OCI-LY3 (cell line): ENCODE measurements at regions not wholly inside any gene's neighbourhood (a gene's known extent, or its start where the extent isn't known, plus 50 kb on each side); places are given as distances from the start of the nearest gene placed in this dataset.

Source experiments
- H2AFZ ChIP-seq: fragments of 200-600, 300-600 bp; shearing (Covaris generic); 2 replicates; pipeline ENCODE4 v1.6.0; 2014; ENCODE audit warnings: antibody characterized with exemption, low read depth, low read length
- H3K27ac ChIP-seq: fragments of 200-600, 300-600 bp; sonication (generic); 2 replicates; pipeline ENCODE4 v1.5.1; 2014; ENCODE audit warnings: mild to moderate bottlenecking, low read length, moderate library complexity, mixed read lengths
- H3K27me3 ChIP-seq: fragments of 200-600, 300-600 bp; sonication (generic); 2 replicates; pipeline ENCODE4 v1.6.1; 2014; ENCODE audit warnings: low read depth, low read length, mixed read lengths
- H3K36me3 ChIP-seq: fragments of 200-600, 300-600 bp; sonication (generic); replicated peaks from 2 replicates; pipeline ENCODE3; 2014; ENCODE audit warnings: low read depth, low read length, mixed read lengths
- H3K4me1 ChIP-seq: fragments of 300-600, 200-600 bp; sonication (generic); 2 replicates; pipeline ENCODE4 v1.6.1; 2014; ENCODE audit warnings: low read length, mixed read lengths
- H3K4me2 ChIP-seq: fragments of 200-600, 300-600 bp; sonication (generic); 2 replicates; pipeline ENCODE4 v1.6.1; 2014; ENCODE audit warnings: low read length, mixed read lengths
- H3K4me3 ChIP-seq: fragments of 300-600, 200-600 bp; sonication (generic); 2 replicates; pipeline ENCODE4 v1.5.1; 2014; ENCODE audit warnings: antibody characterized with exemption, mild to moderate bottlenecking, low read length, moderate library complexity
- H3K79me2 ChIP-seq: fragments of 300-600, 200-600 bp; shearing (Covaris generic); 2 replicates; pipeline ENCODE4 v1.6.1; 2014; ENCODE audit warnings: mild to moderate bottlenecking, low read length, mixed read lengths
- H3K9ac ChIP-seq: fragments of 300-600, 200-600 bp; shearing (Covaris generic); 2 replicates; pipeline ENCODE4 v1.6.0; 2014; ENCODE audit warnings: mild to moderate bottlenecking, low read length, moderate library complexity
- H3K9me3 ChIP-seq: fragments of 200-600, 300-600 bp; shearing (Covaris generic); 2 replicates; pipeline ENCODE4 v1.6.1; 2014; ENCODE audit warnings: low read length, mixed read lengths; ENCODE audit not compliant: insufficient read depth
- H4K20me1 ChIP-seq: fragments of 200-600, 300-600 bp; sonication (generic); 2 replicates; pipeline ENCODE4 v1.6.1; 2016; ENCODE audit warnings: low read length, mixed read lengths; ENCODE audit not compliant: insufficient read depth
- EZH2phosphoT487 ChIP-seq: fragments of 200-600 bp; shearing (Covaris generic); IDR thresholded peaks from 2 replicates; pipeline ENCODE4 v1.6.1; 2018; ENCODE audit warnings: antibody characterized with exemption, mixed run types, low read depth
- TF ChIP-seq, protein P1 (sequence below): fragments of 200-600, 300-600 bp; sonication (generic); IDR thresholded peaks from 2 replicates; pipeline ENCODE4 v1.5.1; 2014; ENCODE audit warnings: antibody characterized with exemption, low read length, low read depth

DNA sequence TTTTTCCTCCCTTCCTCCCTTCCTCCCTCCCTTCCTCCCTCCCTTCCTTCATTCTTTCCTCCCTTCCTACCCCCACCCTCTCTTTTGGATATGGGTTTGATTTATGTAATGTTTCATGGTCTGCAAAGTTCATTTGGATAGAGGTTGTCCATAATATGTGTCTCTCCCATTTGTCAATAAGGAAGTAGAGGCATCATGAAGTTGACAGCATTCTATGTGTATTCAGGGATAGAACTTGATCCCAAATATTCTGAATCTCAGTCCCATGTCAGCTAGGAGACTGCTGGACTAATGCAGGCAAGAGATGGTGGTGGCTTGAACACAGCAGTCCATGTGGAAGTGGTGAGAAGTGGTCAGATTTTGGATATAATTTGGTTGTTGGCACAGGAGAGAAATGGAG, 90.7 kb upstream of the SLC6A6 start:
- Histone ChIP-seq H3K4me2 (no peak overlapping the region), H2AFZ (no peak overlapping the region), H3K9me3 (no peaks in the 10 kb centered on the region), H3K79me2 (no peaks in the 10 kb centered on the region), H3K27ac (no peak overlapping the region), H3K4me1 (no peaks in the 10 kb centered on the region), H3K9ac (no peak overlapping the region), H3K36me3 (no peaks in the 10 kb centered on the region), H4K20me1 (no peaks in the 10 kb centered on the region), H3K27me3 (peaks cover 73% of the 10 kb centered on the region), H3K4me3 (no peak overlapping the region)
- TF ChIP-seq, protein P1, sequence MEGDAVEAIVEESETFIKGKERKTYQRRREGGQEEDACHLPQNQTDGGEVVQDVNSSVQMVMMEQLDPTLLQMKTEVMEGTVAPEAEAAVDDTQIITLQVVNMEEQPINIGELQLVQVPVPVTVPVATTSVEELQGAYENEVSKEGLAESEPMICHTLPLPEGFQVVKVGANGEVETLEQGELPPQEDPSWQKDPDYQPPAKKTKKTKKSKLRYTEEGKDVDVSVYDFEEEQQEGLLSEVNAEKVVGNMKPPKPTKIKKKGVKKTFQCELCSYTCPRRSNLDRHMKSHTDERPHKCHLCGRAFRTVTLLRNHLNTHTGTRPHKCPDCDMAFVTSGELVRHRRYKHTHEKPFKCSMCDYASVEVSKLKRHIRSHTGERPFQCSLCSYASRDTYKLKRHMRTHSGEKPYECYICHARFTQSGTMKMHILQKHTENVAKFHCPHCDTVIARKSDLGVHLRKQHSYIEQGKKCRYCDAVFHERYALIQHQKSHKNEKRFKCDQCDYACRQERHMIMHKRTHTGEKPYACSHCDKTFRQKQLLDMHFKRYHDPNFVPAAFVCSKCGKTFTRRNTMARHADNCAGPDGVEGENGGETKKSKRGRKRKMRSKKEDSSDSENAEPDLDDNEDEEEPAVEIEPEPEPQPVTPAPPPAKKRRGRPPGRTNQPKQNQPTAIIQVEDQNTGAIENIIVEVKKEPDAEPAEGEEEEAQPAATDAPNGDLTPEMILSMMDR: no peak
- no peak for TF ChIP-seq EZH2phosphoT487

DNA sequence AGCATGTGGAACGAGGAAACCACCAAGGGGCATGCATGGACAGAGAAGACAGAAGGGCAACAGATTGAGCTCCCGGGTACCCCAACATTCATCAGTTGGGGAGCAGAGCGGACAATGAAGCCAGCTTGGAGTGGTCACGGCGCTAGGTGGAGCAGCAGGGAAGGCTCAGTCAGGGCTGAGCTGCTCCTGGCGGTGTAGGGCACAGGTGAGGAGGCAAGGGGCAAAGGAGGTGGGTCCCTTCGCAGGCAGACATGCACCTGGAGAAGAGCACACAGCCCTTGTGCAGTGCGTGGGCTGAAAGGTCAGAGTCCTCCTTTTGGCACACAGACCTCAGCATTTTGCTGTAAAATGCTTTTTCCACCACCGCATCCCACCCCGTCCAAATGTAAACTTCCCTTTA, 90.0 kb upstream of the SLC6A6 start:
- H3K4me3 ChIP-seq: no peak overlapping the region
- peaks cover 70% of the 10 kb centered on the region for H3K27me3 ChIP-seq
- no peak overlapping the region for H2AFZ ChIP-seq
- no peaks in the 10 kb centered on the region for H3K9me3 ChIP-seq
- H3K4me1 ChIP-seq: no peaks in the 10 kb centered on the region
- H3K9ac ChIP-seq: no peak overlapping the region
- no peaks in the 10 kb centered on the region for H3K36me3 ChIP-seq
- TF ChIP-seq, protein P1: no peak
- TF ChIP-seq EZH2phosphoT487: no peak
- no peak overlapping the region for H3K4me2 ChIP-seq
- H4K20me1 ChIP-seq: no peaks in the 10 kb centered on the region
- H3K27ac ChIP-seq: no peak overlapping the region
- H3K79me2 ChIP-seq: no peaks in the 10 kb centered on the region

DNA sequence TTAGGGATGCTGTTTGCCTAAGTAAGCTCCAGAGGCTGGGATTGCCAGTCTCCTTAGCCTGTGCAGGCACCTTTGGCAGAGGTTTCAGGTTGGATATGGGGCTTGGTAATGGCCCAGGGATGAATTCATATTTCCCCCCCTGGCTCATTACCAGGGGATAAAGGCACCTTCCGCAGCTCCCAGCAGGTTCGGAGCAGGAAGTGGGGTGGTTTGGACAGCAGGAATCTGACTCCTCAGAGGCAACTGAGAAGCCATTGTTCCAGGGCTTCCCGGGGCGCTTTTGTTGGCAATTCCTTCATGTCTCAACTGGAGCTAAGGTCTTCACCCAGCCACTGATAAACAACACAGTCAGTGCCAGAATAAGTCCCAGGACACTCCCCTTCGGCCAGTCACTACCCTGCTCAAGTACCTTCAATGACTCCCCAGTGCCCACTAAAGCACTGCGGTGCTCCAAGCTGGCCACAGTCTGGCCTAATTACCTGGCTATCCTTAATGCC, 85.3 kb upstream of the SLC6A6 start:
- no peaks in the 10 kb centered on the region for H3K79me2 ChIP-seq
- H3K4me3 ChIP-seq: no peak overlapping the region
- H2AFZ ChIP-seq: no peak overlapping the region
- no peak overlapping the region for H3K4me2 ChIP-seq
- no peaks in the 10 kb centered on the region for H4K20me1 ChIP-seq
- H3K27me3 ChIP-seq: peaks cover 32% of the 10 kb centered on the region
- no peak overlapping the region for H3K9ac ChIP-seq
- no peak overlapping the region for H3K27ac ChIP-seq
- H3K9me3 ChIP-seq: no peaks in the 10 kb centered on the region
- H3K4me1 ChIP-seq: peaks cover 22% of the 10 kb centered on the region
- no peaks in the 10 kb centered on the region for H3K36me3 ChIP-seq
- TF ChIP-seq, protein P1: no peak
- no peak for TF ChIP-seq EZH2phosphoT487

DNA sequence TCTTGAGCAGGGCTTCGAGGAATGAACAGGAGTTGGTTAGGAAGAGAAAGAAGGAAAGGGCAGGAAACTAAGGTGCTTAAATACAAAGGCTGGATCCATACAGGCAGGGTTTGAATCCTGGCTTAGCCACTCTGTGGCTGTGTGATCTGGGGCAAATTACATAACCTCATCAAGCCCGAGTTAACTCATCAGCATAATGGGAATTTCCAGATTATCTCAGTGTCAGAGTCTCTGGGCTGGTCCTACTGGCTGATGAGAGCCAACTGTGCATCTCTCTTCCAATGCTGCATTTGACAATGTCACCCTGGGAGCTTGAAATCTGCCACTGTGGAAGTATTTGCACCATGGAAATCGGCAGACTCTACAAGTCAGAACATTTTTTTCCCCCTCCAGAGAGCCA, 83.8 kb upstream of the SLC6A6 start:
- Histone ChIP-seq H3K9me3 (no peaks in the 10 kb centered on the region), H3K4me1 (peaks cover 22% of the 10 kb centered on the region), H4K20me1 (no peaks in the 10 kb centered on the region), H3K4me3 (no peak overlapping the region), H3K4me2 (peak overlapping the region; percentile 19), H2AFZ (peak overlapping the region; percentile 85; the same call in 1 of the 2 replicates), H3K79me2 (no peaks in the 10 kb centered on the region), H3K9ac (no peak overlapping the region), H3K27ac (no peak overlapping the region), H3K36me3 (no peaks in the 10 kb centered on the region), H3K27me3 (peaks cover 16% of the 10 kb centered on the region)
- no peak for TF ChIP-seq EZH2phosphoT487
- TF ChIP-seq, protein P1: no peak
